Thyroid gland (tissue), 4 donors: ENCODE measurements at regions not wholly inside any gene's neighbourhood (a gene's known extent, or its start where the extent isn't known, plus 50 kb on each side); places are given as distances from the start of the nearest gene placed in this dataset.

Source experiments
- CTCF ChIP-seq, 6 experiments: fragments of 200-600 bp in 3 of 6; fragments of 450-650 bp in 3 of 6; sonication (generic) in 3 of 6; IDR thresholded peaks; one replicate each; pipeline ENCODE4 v1.5.1; 2016 to 2019; ENCODE audit warnings: antibody characterized with exemption in 6 of 6, mild to moderate bottlenecking in 2 of 6, inconsistent platforms in 1 of 6, moderate library complexity in 1 of 6
- POLR2A ChIP-seq, 2 donors: fragments of 450-650 bp; IDR thresholded peaks; one replicate each; pipeline ENCODE4 v1.6.1; 2017; ENCODE audit warnings: antibody characterized with exemption in 2 of 2, mild to moderate bottlenecking in 2 of 2, moderate library complexity in 1 of 2

GRCh38 chr9:38284039-38284575 is 108.4 kb upstream of the ALDH1B1 start:
- no peak for TF ChIP-seq CTCF (IDR thresholded peaks at IDR 0.05)
- TF ChIP-seq POLR2A (IDR thresholded peaks at IDR 0.05), result no peak
